ENCODE measurements at regions not wholly inside any gene's neighbourhood (a gene's known extent, or its start where the extent isn't known, plus 50 kb on each side); places are given as distances from the start of the nearest gene placed in this dataset.

DNA sequence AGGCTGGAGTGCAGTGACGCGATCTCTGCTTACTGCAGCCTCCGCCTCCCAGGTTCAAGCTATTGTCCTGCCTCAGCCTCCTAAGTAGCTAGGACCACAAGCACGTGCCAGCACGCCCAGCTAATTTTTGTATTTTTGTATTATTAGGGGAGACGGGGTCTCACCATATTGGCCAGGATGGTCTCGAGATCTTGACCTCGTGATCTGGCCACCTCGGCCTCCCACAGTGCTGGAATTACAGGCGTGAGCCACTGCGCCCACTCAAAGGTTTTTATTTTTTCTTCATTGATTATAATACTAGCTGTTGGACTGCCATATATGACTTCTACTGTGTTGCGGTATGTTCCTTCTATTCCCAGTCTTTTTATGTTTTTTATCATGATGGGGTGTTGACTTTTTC lies 569.7 kb upstream of the SLITRK6 start:
- DNase-seq (ENCODE audit: insufficient read length): no peak
- TF ChIP-seq TAF1 (IDR thresholded peaks at IDR 0.05; ENCODE audit: borderline replicate concordance, low read depth, low read length) (no peak), POLR2A (IDR thresholded peaks at IDR 0.05; ENCODE audit: low read depth, low read length) (no peak), POLR2AphosphoS5 (IDR thresholded peaks at IDR 0.05; ENCODE audit: low read depth, low read length) (no peak)
- no peak for FAIRE-seq

DNA sequence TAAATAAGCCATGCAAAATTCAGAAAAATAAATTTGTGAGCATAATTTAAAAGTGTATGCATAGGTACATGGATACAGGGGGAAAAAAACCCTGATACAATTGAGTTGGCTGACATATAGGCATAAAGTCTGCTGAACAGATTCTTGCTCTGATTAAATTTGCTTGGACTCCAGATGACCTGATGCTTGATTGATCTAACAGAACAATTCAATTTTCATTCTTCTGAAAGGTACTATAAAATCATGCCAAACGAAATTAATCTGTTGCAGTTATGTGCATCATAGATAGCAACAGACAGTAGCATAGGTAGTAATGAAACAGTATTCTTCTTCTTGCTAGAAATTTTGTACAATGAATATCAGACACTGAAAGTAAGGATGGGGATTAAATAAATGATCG lies 578.2 kb upstream of the SLITRK6 start:
- no peak for FAIRE-seq
- no peak for DNase-seq (ENCODE audit: insufficient read length)

GRCh38 chr13:86378628-86379027 lies 579.4 kb upstream of the SLITRK6 start:
- FAIRE-seq: no peak
- DNase-seq (ENCODE audit: insufficient read length): no peak
- TF ChIP-seq TAF1 (IDR thresholded peaks at IDR 0.05; ENCODE audit: borderline replicate concordance, low read depth, low read length): no peak
- no peak for TF ChIP-seq POLR2AphosphoS5 (IDR thresholded peaks at IDR 0.05; ENCODE audit: low read depth, low read length)
- TF ChIP-seq POLR2A (IDR thresholded peaks at IDR 0.05; ENCODE audit: low read depth, low read length): no peak

More for the DNA sequence above, 578.2 kb upstream of the SLITRK6 start:
- no peak for TF ChIP-seq POLR2AphosphoS5 (IDR thresholded peaks at IDR 0.05; ENCODE audit: low read depth, low read length)
- no peak for TF ChIP-seq TAF1 (IDR thresholded peaks at IDR 0.05; ENCODE audit: borderline replicate concordance, low read depth, low read length)
- TF ChIP-seq POLR2A (IDR thresholded peaks at IDR 0.05; ENCODE audit: low read depth, low read length): no peak

- FAIRE-seq (no peak), DNase-seq (ENCODE audit: insufficient read length) (no peak)
- TF ChIP-seq POLR2A (IDR thresholded peaks at IDR 0.05; ENCODE audit: low read depth, low read length) (no peak), TAF1 (IDR thresholded peaks at IDR 0.05; ENCODE audit: borderline replicate concordance, low read depth, low read length) (no peak), POLR2AphosphoS5 (IDR thresholded peaks at IDR 0.05; ENCODE audit: low read depth, low read length) (no peak)
Measured at GRCh38 chr13:86383151-86383550, 583.9 kb upstream of the SLITRK6 start.

DNA sequence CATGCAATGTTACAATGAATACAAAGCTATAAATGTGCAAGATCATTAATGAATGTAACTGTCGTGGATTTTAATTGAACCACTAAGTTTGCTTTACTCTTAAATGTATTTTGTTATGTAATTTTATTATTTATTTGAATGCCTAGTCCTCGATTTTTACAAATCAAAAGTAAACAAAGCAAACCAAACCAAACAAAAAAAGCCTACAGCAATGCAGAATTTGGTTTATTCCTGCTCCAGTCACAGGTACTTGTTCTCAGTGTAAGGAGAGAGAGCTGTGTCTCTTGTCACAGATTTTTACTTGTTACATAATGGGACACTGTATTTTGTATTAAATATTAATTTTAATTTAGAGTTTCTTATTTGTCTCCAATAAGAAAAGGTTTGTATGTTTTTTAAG lies 584.3 kb upstream of the SLITRK6 start:
- TF ChIP-seq POLR2A (IDR thresholded peaks at IDR 0.05; ENCODE audit: low read depth, low read length): no peak
- TF ChIP-seq POLR2AphosphoS5 (IDR thresholded peaks at IDR 0.05; ENCODE audit: low read depth, low read length): no peak
- no peak for TF ChIP-seq TAF1 (IDR thresholded peaks at IDR 0.05; ENCODE audit: borderline replicate concordance, low read depth, low read length)
- no peak for FAIRE-seq
- DNase-seq (ENCODE audit: insufficient read length): no peak

DNA sequence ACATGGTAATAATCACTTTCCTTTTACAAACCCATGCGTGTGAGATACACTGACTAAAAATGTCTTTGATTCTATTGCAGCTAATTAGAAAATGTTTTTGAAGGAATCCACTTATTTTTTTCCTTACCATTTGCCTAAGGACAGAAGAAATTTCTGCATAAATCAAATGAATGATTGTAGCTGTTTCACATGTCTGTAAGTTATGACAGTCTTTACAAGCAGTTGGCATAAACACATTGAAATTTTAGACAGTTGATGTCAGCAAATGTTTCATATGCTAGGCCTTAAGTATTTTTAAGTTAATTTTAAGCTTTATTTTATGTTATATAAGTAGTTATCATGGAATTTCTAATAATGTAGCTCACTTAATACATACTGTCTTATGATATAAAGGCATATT lies 598.4 kb upstream of the SLITRK6 start:
- TF ChIP-seq POLR2AphosphoS5 (IDR thresholded peaks at IDR 0.05; ENCODE audit: low read depth, low read length) (no peak), TAF1 (IDR thresholded peaks at IDR 0.05; ENCODE audit: borderline replicate concordance, low read depth, low read length) (no peak), POLR2A (IDR thresholded peaks at IDR 0.05; ENCODE audit: low read depth, low read length) (no peak)
- DNase-seq (ENCODE audit: insufficient read length) (no peak), FAIRE-seq (no peak)

- no peak for DNase-seq (ENCODE audit: insufficient read length)
- TF ChIP-seq POLR2AphosphoS5 (IDR thresholded peaks at IDR 0.05; ENCODE audit: low read depth, low read length) (no peak), TAF1 (IDR thresholded peaks at IDR 0.05; ENCODE audit: borderline replicate concordance, low read depth, low read length) (no peak), POLR2A (IDR thresholded peaks at IDR 0.05; ENCODE audit: low read depth, low read length) (no peak)
- FAIRE-seq: no peak
Measured at GRCh38 chr13:86399572-86399971, 600.4 kb upstream of the SLITRK6 start.

DNA sequence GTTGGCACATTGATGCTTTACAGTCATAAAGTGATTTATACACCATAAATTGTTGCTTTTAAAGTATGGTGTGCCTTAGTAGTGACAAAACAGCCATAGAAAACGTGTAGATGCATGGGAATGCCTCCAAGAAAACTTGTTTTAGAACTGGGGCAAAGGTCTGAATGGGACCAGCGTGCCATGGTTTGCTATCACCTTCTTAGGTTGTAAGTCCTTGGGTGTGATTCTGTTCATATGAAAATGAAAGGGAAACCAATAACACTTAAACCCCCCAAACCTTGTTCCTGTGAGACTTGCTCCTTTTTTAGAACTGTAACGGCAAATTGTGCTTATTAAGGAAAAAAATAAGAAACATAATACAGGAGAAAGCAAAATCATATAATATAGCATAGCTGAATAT lies 603.3 kb upstream of the SLITRK6 start:
- no peak for DNase-seq (ENCODE audit: insufficient read length)
- no peak for FAIRE-seq
- TF ChIP-seq POLR2AphosphoS5 (IDR thresholded peaks at IDR 0.05; ENCODE audit: low read depth, low read length) (no peak), TAF1 (IDR thresholded peaks at IDR 0.05; ENCODE audit: borderline replicate concordance, low read depth, low read length) (no peak), POLR2A (IDR thresholded peaks at IDR 0.05; ENCODE audit: low read depth, low read length) (no peak)

DNA sequence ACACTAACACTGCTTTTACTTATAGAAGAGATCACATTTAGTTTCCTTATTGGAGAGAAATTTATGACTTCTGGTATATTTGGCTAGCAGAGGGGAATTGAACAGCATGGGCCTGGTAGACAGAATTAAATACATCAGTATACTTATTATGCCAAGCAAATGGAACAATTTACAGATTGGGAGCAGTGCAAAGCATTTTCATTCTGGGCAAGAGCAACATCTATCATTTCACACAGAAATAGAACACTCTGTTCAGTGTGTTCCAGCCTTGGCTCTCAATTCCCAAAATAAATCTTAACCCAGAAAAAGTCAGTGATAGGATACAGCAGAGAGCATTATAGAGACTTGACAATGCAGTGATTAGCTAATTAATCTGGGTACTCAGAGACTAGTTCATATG lies 604.0 kb upstream of the SLITRK6 start:
- DNase-seq (ENCODE audit: insufficient read length) (no peak), FAIRE-seq (no peak)
- TF ChIP-seq POLR2A (IDR thresholded peaks at IDR 0.05; ENCODE audit: low read depth, low read length): no peak
- no peak for TF ChIP-seq POLR2AphosphoS5 (IDR thresholded peaks at IDR 0.05; ENCODE audit: low read depth, low read length)

- FAIRE-seq (no peak), DNase-seq (ENCODE audit: insufficient read length) (no peak)
- TF ChIP-seq TAF1 (IDR thresholded peaks at IDR 0.05; ENCODE audit: borderline replicate concordance, low read depth, low read length): no peak
- no peak for TF ChIP-seq POLR2AphosphoS5 (IDR thresholded peaks at IDR 0.05; ENCODE audit: low read depth, low read length)
- TF ChIP-seq POLR2A (IDR thresholded peaks at IDR 0.05; ENCODE audit: low read depth, low read length): no peak
Measured at GRCh38 chr13:86409466-86410241, 610.4 kb upstream of the SLITRK6 start.

DNA sequence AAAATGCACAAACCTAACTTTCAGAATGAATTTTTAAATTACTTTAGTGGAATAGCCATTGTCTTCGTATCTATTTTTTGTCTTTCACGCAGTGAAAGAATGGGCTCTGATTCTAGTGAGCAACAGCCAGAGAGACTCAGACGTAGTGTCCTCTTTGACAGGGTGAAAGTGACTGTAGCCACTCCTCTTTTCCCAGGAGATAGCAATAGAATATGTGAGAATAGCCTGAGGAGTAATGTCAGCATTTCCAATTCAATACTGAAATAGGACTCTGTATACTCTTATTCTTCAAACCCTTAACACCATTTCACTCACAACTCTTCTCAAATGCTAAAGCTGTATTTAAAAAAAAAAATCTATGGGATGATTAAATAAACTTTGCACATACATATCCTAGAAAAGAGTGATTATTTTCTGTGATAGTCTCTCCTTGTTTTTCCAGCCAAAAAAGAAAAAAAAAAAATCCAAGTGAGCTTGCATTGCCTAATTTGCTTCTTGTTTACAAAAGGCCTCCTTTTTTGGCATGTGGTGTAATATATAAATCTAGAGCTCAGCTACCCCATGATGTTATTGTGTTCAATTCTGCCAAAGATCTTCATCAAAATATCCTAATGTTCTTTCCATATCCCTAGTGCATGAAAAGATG lies 626.1 kb upstream of the SLITRK6 start:
- TF ChIP-seq POLR2AphosphoS5 (IDR thresholded peaks at IDR 0.05; ENCODE audit: low read depth, low read length) (no peak), TAF1 (IDR thresholded peaks at IDR 0.05; ENCODE audit: borderline replicate concordance, low read depth, low read length) (no peak), POLR2A (IDR thresholded peaks at IDR 0.05; ENCODE audit: low read depth, low read length) (no peak)
- DNase-seq (ENCODE audit: insufficient read length) (no peak), FAIRE-seq (no peak)

- no peak for FAIRE-seq
- TF ChIP-seq TAF1 (IDR thresholded peaks at IDR 0.05; ENCODE audit: borderline replicate concordance, low read depth, low read length): no peak
- TF ChIP-seq POLR2AphosphoS5 (IDR thresholded peaks at IDR 0.05; ENCODE audit: low read depth, low read length): no peak
- TF ChIP-seq POLR2A (IDR thresholded peaks at IDR 0.05; ENCODE audit: low read depth, low read length): no peak
- DNase-seq (ENCODE audit: insufficient read length): no peak
Measured at GRCh38 chr13:86426437-86426836, 627.2 kb upstream of the SLITRK6 start.
